Retina (tissue), 1 donor: ENCODE measurements at regions not wholly inside any gene's neighbourhood (a gene's known extent, or its start where the extent isn't known, plus 50 kb on each side); places are given as distances from the start of the nearest gene placed in this dataset.
A peak's percentile ranks its signal among the peaks of the same experiment; 100 is the strongest.
"Not testable (repeated sequence)": the region's sequence is repeated elsewhere in the genome, so short reads cannot be mapped to it uniquely, and the experiment has no call there.

Source experiments
- DNase-seq: peaks from one replicate; pipeline ENCODE4 v3.0.0-alpha.2; 2016

DNA sequence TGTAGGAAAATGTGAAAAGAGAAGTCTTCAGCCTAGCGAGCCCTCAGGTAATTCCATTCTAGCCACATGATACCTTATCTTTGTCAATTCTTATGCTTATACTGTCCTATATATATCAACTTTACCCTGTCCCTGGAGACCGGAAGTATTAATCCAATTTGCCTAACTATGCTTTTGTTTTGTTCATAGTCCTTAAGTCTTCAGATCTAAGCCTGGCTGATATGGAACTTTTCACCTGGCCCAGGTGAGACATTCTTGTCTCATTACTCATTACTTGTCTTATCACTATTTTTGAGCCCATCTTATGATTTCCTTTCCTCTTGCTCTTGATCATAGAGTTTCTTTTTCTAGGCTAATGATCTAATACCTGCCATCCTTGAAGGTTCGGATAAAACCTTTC, 194.1 kb upstream of the FANCL start:
- DNase-seq = no peak

GRCh38 chr2:58434692-58435091, 193.6 kb upstream of the FANCL start:
- DNase-seq = no peak

- DNase-seq = no peak
Measured at GRCh38 chr2:58432491-58433170, 191.5 kb upstream of the FANCL start.

DNA sequence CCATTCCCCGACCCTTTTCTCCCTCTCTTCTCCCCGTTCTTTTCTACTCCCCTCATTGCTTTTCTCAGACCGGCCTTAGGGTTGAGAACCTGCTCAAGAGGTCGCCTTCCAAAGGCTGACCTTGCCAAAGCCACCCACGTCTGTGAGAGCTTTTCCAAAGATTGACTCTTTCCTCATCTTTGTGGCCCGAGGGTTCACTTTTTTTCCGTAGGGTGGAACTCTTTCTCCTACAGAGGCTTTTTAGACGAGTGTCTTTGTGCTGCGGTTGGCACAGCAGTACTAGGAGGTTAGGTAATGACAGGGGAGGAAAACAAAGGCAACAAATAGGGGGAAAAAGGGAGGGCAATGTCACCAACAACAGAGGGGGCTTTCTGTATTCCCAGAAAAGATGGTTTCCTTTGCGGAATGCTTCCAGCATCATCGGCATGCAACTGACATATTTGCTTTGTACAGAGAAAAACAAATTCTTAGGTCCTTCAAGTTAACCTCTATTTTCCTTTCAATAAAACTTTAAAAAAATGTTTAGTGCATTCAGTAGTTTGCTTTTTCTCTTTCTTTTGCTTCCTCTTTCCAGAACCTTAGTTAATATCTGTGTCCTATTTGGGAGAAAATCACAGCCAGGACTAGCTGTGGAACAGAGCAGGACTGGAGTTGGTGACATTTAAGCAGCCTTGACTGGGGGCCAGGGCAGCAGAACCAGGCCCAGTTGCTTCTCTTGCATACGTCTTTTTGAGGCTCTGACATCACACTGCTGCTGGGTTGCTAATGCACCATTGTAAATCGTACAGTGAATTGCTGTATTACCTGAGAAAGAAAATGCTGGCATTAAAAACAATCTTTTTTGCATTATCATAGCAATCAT, 188.1 kb upstream of the FANCL start:
- peak; percentile 88 for DNase-seq

GRCh38 chr2:58428096-58429013, 187.2 kb upstream of the FANCL start:
- no peak for DNase-seq

DNA sequence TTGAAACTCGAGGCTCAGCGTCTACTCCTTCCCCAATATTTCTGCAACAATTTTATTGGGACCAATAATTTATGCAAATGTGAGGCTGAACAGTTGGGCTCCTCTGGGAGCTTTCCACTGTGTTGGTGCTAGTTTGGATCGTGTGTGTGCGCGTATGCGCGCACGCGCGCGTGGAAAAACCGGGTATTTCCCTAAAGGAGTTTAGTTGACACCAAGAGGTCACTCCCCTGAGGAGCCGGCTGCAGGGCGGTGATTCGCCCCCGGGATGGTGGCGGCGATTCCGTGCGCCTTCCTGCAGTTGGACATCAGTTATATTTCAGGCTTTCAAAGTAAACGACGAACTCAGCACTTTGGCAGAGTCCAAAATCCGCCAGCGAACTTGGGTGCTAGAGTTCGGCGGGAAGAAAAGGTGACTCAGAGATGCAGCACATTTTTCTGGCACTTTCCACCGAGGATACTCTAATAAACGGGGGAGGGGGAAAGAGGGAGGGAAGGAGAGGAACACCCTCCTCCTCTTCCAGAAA, 186.5 kb upstream of the FANCL start:
- DNase-seq = peak; percentile 85

- DNase-seq = no peak
Measured at GRCh38 chr2:58425368-58425767, 184.2 kb upstream of the FANCL start.

DNA sequence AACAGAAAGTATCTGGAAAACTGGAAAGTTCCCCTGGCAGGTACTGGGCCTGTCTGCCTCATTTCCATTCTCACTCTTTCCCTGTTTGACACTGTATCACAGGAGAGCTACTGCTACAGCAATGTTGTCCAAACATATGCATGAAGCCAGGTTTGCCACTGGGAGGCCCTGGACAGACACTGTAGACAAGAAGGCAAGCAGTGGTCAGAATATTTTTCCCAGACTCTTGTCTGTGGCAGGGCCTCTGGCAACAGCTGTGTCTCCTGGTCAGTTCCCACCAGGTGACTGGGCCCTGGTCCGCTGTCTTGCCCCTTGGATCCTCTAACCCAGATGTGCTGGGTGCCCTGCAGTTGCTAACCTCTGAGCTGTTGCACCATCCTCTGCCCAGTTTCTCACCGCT, 178.9 kb upstream of the FANCL start:
- no peak for DNase-seq

- no peak for DNase-seq
Measured at GRCh38 chr2:58416696-58417095, 175.6 kb upstream of the FANCL start.

GRCh38 chr2:58414506-58414905, 173.4 kb upstream of the FANCL start:
- DNase-seq = no peak

GRCh38 chr2:58410549-58410948, 169.4 kb upstream of the FANCL start:
- no peak for DNase-seq

DNA sequence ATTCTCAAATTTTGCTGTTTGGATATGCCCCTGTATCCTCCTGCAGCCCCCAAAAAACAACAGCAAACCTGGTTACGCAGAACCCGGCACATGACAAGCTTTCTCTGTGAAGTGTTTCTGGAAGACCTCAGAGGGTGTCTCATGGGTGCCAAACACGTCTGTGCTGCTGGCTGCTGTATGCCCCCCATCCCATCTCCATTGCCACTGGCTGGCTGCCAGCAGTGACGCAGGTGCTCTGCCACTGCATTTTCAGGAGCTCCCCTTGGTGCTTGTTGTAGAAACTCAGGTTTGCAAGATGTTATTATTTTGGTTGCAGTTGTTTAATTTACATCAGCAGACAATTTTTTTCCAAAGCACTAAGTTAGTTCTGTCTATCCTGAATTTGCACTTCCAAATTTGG, 166.4 kb upstream of the FANCL start:
- DNase-seq = no peak

DNA sequence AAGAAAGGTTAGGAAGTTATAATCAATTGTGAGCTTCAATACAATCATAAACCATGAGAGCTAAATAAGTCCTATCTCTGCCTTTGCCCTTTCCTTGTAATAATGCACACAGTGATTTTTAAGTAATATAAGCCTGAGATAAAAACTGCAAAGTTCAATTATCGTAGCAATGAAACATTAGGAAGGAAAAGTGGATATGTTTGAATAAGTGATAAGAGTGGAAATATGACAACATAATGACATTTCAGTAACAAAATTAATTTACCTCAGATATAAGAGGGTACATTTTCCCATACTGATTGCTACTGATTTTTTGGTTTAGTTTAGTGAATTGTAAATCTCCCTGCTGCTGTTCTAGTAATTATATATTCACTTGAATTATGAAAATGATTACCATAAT, 164.2 kb upstream of the FANCL start:
- DNase-seq = no peak

GRCh38 chr2:58401936-58402335, 160.8 kb upstream of the FANCL start:
- no peak for DNase-seq

DNA sequence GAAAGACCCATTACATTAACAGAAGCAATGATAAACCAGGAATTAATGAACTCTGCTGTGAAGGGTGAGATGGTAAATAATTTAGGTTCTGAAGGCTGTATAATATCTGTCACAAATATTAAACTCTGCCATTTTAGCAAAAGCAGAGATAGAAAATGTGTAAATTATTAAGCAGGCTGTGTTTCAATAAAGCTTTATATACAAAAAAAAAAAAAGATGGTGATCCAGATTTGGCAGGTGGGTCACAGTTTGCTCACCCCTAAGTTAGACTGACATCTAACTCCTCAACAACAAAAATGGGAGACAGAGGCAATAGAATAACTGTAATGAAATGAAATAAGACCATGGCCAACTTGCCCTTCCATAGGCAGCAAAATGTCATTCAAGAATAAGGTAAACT, 157.3 kb upstream of the FANCL start:
- DNase-seq = no peak

- DNase-seq = no peak
Measured at GRCh38 chr2:58387701-58388100, 146.6 kb upstream of the FANCL start.

GRCh38 chr2:58386904-58387303, 145.8 kb upstream of the FANCL start:
- not testable (repeated sequence) for DNase-seq

DNA sequence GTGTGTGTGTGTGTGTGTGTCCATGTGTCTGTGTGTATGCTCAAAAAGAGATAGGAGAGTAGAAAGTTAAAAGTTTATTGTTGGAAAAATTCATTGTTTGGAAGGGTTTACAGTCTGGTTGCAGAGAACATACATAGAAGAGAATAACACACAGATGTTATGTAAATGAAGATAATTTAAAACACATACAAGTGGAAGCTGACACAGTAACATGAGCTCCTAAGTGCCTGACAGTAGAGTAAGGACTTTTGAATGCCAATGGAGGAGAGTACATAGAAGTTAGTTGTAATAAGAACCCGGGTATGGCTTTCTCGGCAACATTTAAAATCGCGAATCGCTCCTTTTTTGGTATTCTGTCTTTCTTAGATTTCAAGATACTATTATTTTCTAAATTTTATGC, 137.0 kb upstream of the FANCL start:
- DNase-seq = no peak

GRCh38 chr2:58377181-58377580, 136.1 kb upstream of the FANCL start:
- DNase-seq = no peak

- DNase-seq = no peak
Measured at GRCh38 chr2:58376592-58376991, 135.5 kb upstream of the FANCL start.

DNA sequence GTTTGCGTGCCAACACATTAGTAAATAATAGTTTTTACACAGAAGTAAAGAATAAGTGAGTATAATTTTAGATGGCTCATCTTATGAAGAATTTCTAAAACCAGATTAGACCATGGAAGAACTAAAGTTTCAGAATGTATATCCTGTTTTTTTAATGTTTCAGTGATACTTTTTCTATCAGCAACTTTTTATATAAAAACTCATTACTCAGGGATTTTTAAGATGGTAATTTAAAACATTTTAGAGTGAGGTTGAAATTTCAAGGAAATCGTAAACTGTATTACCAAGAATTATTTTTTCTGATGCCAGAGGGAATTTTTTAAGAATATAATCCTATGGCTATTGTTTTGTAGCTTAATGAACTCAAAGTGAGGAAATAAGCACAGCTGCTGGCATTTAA, 128.5 kb upstream of the FANCL start:
- DNase-seq = no peak

DNA sequence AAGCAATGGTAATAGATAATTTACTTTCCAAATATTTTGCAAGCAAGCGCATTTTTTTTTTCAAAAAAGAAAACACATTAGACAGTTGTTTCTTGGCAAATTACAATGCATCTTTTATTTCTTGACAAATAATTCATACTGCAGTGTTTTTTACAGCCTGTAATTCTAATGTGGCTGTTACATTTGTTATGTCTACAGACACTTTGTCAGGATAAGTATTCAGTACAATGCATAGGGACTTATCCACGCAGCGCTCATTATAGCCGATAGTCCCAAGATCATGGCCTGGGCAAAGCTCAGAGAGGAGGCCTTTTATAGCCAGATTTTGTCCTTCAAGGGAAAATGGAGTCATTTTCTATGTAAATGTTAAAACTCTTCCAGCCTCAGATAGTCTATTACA, 123.0 kb upstream of the FANCL start:
- DNase-seq = no peak

GRCh38 chr2:58358026-58358425, 116.9 kb upstream of the FANCL start:
- DNase-seq = no peak
